GM13976 (cell line): ENCODE measurements at regions not wholly inside any gene's neighbourhood (a gene's known extent, or its start where the extent isn't known, plus 50 kb on each side); places are given as distances from the start of the nearest gene placed in this dataset.
"Not testable (repeated sequence)": the region's sequence is repeated elsewhere in the genome, so short reads cannot be mapped to it uniquely, and the experiment has no call there.

Experiments used
- DNase-seq: peaks from one replicate; pipeline ENCODE4 v3.0.0; 2012; ENCODE audit warnings: low spot score
- CTCF ChIP-seq: IDR thresholded peaks from 2 replicates; pipeline ENCODE4 v1.5.1; 2012; ENCODE audit warnings: borderline replicate concordance, mild to moderate bottlenecking; ENCODE audit not compliant: insufficient read depth; ENCODE audit errors: extremely low read depth, missing control alignments, control extremely low read depth
- in situ Hi-C: fragments of 300-500 bp; cut with MboI; formaldehyde crosslinking; loops from one replicate; pipeline ENCODE4 v1.12.0; 2022; ENCODE audit warnings: low sequenced_read_pairs, mixed read lengths, inconsistent platforms; ENCODE audit not compliant: unreplicated experiment

GRCh38 chr19:27955485-27956480, 1257.2 kb downstream of the UQCRFS1 start:
- no peak for DNase-seq
- in situ Hi-C loops = no loop called here
- TF ChIP-seq CTCF = no peak

DNA sequence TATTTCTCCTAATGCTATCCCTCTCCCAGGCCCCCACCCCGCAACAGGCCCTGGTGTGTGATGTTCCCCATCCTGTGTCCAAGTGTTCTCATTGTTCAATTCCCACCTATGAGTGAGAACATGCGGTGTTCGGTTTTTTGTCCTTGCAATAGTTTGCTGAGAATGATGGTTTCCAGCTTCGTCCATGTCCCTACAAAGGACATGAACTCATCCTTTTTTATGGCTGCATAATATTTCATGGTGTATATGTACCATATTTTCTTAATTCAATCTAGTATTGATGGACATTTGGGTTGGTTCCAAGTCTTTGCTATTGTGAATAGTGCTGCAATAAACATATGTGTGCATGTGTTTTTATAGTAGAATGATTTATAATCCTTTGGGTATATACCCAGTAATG, 1270.3 kb downstream of the UQCRFS1 start:
- in situ Hi-C loops, DNase-seq: not testable (repeated sequence)

GRCh38 chr19:27936139-27936538, 1276.8 kb downstream of the UQCRFS1 start:
- in situ Hi-C loops = no loop called here
- DNase-seq = no peak
- no peak for TF ChIP-seq CTCF

GRCh38 chr19:27935669-27936068, 1277.3 kb downstream of the UQCRFS1 start:
- no peak for DNase-seq
- in situ Hi-C loops = no loop called here
- no peak for TF ChIP-seq CTCF

DNA sequence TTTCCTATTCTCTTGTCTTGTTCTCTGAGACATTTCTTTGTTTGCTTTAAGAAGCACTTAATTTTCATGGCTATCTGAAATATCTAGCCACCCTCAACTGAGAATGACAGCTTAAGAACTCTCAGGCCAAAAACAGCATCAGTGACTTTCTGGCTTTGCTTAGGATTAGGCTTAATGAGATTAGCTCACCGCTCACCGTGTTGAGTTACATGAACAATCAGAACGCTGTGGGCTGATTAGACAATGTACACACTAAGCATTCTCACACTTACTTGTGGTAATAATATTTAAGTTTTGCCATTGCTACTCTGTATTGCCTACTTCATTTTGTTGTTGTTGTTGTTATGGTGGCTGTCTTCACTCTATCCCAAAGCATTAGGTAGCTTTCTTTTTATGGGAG, 1283.6 kb downstream of the UQCRFS1 start:
- in situ Hi-C loops = no loop called here
- TF ChIP-seq CTCF = no peak

DNA sequence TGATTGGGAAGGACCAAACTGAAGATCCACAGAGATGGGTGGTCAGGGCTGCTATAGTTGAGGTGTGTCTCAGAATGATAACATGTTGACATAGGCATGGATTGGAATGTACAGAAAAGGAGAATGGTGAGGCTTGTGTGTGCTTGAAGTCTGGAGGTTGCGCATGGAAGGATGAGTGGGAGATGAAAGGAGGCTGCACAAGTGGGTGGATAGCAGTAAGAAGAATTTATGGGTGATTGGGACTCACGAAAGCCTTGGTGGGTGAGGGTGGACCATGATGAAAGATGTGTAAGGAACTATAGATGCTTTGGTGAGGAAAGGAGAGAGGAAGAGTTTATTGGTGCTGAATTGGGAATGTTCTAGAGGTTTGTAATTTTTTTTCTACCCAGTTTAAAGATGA, 1287.7 kb downstream of the UQCRFS1 start:
- in situ Hi-C loops = no loop called here
- DNase-seq = no peak
- no peak for TF ChIP-seq CTCF

More for the DNA sequence above, 1283.6 kb downstream of the UQCRFS1 start:
- DNase-seq = no peak

DNA sequence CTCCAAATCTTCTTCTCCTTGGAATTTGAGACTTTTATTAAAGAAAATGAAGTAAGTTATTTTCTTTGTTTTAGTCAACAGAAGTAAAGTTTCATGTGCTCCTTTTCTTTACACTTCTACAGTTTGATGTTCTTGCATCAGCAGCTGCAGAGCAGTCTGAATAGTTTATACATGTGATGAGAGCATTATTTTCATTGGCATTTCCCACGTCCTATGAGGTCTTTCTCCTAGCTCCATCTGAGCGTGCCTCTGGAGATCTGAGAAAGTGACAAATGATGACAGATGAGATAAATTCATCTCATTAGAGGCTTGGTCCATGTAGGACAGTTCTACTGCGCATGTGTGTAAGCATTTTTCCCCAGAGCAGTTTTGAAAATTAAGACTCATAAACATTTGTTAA, 1290.0 kb downstream of the UQCRFS1 start:
- in situ Hi-C loops = no loop called here
- no peak for DNase-seq
- no peak for TF ChIP-seq CTCF
